HepG2 (cell line): ENCODE measurements at regions not wholly inside any gene's neighbourhood (a gene's known extent, or its start where the extent isn't known, plus 50 kb on each side); places are given as distances from the start of the nearest gene placed in this dataset.

ENCODE experiments used
- ATAC-seq: fragments of 200-7000 bp; cut with Tn5 transposase; 3 replicates; pipeline ENCODE4 v1.9.1; 2020; ENCODE audit warnings: mild to moderate bottlenecking, moderate library complexity
- BruUV-seq: library from RNA; stranded (reverse); fragments of 400-500 nt; replicated peaks from 2 replicates; lab custom pipeline; 2021; lab: Mats Ljungman, UMichigan
- CTCF ChIA-PET: fragments of 300-600 bp; formaldehyde crosslinking; extraction: SDS; loops from one replicate; lab custom pipeline; 2021; ENCODE audit warnings: low total read pairs, inconsistent platforms, low intra/inter-chr PET ratio; lab: Yijun Ruan, JAX
- POLR2A ChIA-PET: fragments of 350-600 bp; sonication (Branson Sonifier 250); formaldehyde crosslinking; loops from one replicate; lab custom pipeline; 2020; ENCODE audit warnings: antibody characterized with exemption, inconsistent platforms; lab: Yijun Ruan, JAX
- DNase-seq: peaks from one replicate; pipeline ENCODE4 v3.0.0-alpha.2; 2015; ENCODE audit warnings: low spot score
- FAIRE-seq: peaks from 3 replicates; lab custom pipeline; 2011; peaks lifted over from hg19 to GRCh38; lab: Jason Lieb, UNC
- H2AFZ ChIP-seq: one replicate; pipeline ENCODE4 v1.6.1; 2011; ENCODE audit warnings: low read length, inconsistent platforms
- H3K27ac ChIP-seq: fragments of 300-600 bp; 3 replicates; pipeline ENCODE4 v1.8.0; 2011; ENCODE audit warnings: mixed run types, mild to moderate bottlenecking, mixed read lengths, low read length, inconsistent platforms; ENCODE audit not compliant: insufficient read depth; ENCODE audit errors: extremely low read length
- H3K27me3 ChIP-seq, 2 experiments: fragments of 200-600 bp in 1 of 2; 2 replicates in 1 of 2; 3 replicates in 1 of 2; pipeline versions ENCODE4 v1.6.0 to v1.8.0; 2011; ENCODE audit warnings: low read length in 2 of 2, mild to moderate bottlenecking in 2 of 2, moderate library complexity in 2 of 2, inconsistent platforms in 1 of 2; ENCODE audit not compliant: insufficient read depth in 2 of 2, control insufficient read depth in 1 of 2
- H3K36me3 ChIP-seq, 2 experiments: fragments of 200-600 bp in 1 of 2; replicated peaks in 1 of 2; 2 replicates in 1 of 2; 3 replicates in 1 of 2; pipeline versions ENCODE4 v1.5.1 to v1.8.0; 2011; ENCODE audit warnings: low read length in 2 of 2, inconsistent platforms in 1 of 2; ENCODE audit not compliant: insufficient read depth in 2 of 2, control insufficient read depth in 1 of 2
- H3K4me1 ChIP-seq: 2 replicates; pipeline ENCODE4 v1.5.1; 2012; ENCODE audit warnings: low read length, inconsistent platforms; ENCODE audit not compliant: insufficient read depth
- H3K4me2 ChIP-seq: 2 replicates; pipeline ENCODE4 v1.6.0; 2011; ENCODE audit warnings: low read depth, low read length, inconsistent platforms
- H3K4me3 ChIP-seq, 3 experiments: fragments of 200-600 bp in 1 of 3; sonication (generic), shearing (Covaris generic) in 1 of 3; replicated peaks in 1 of 3; 2 replicates each; pipeline ENCODE4 v1.5.1; 2011 to 2016; ENCODE audit warnings: low read length in 3 of 3, inconsistent platforms in 2 of 3, low read depth in 2 of 3, mild to moderate bottlenecking in 2 of 3, control low read depth in 1 of 3, mixed read lengths in 1 of 3; ENCODE audit not compliant: insufficient read depth in 1 of 3
- H3K79me2 ChIP-seq: one replicate; pipeline ENCODE4 v1.6.1; 2011; ENCODE audit warnings: low read length, inconsistent platforms; ENCODE audit not compliant: insufficient read depth
- H3K9ac ChIP-seq: 2 replicates; pipeline ENCODE4 v1.6.0; 2011; ENCODE audit warnings: mild to moderate bottlenecking, low read depth, low read length, inconsistent platforms; ENCODE audit not compliant: insufficient read depth
- H3K9me3 ChIP-seq: 2 replicates; pipeline ENCODE4 v1.5.1; 2012; ENCODE audit warnings: mild to moderate bottlenecking, low read length
- H4K20me1 ChIP-seq: 2 replicates; pipeline ENCODE4 v1.6.0; 2011; ENCODE audit warnings: inconsistent platforms, mild to moderate bottlenecking, low read length, moderate library complexity; ENCODE audit not compliant: insufficient read depth
- CTCF ChIP-seq: sonication (generic); formaldehyde crosslinking; IDR thresholded peaks from 2 replicates; pipeline ENCODE4 v1.5.0; 2020; ENCODE audit warnings: mild to moderate bottlenecking, missing genetic modification reagents, moderate library complexity
- FOSL2 ChIP-seq: sonication (generic); formaldehyde crosslinking; IDR thresholded peaks from 2 replicates; pipeline ENCODE4 v1.4.0; 2020; ENCODE audit warnings: missing genetic modification reagents
- SMC3 ChIP-seq: IDR thresholded peaks from 2 replicates; pipeline ENCODE4 v1.6.1; 2011; ENCODE audit warnings: low read length, improper control_type of control experiment
- STAG1 ChIP-seq: sonication (generic); formaldehyde crosslinking; IDR thresholded peaks from 2 replicates; pipeline ENCODE4 v1.4.0; 2020; ENCODE audit warnings: missing genetic modification reagents
- YY1 ChIP-seq: IDR thresholded peaks from 2 replicates; pipeline ENCODE4 v1.6.1; 2011; ENCODE audit warnings: low read length, low read depth, moderate library complexity, mild to moderate bottlenecking; ENCODE audit not compliant: insufficient read depth, insufficient replicate concordance
- ZNF629 ChIP-seq: sonication (generic); formaldehyde crosslinking; conservative IDR thresholded peaks from 2 replicates; pipeline ENCODE4 v1.5.0; 2020; ENCODE audit warnings: missing genetic modification reagents
- ZNF777 ChIP-seq: sonication (generic); formaldehyde crosslinking; IDR thresholded peaks from 2 replicates; pipeline ENCODE4 v1.4.0; 2020; ENCODE audit warnings: missing genetic modification reagents
- WGBS: methylation state at CpG from one replicate; pipeline ENCODE4 v1.1.6; 2017; ENCODE audit warnings: low lambda C conversion rate; 5-methylcytosine and 5-hydroxymethylcytosine counted together
- in situ Hi-C: cut with HindIII; loops from 2 replicates; pipeline ENCODE4 v1.10.0; 2017; ENCODE audit warnings: low pct_unique_long_range_greater_than_20kb; ENCODE audit not compliant: extremely low pct_ligation_motif_present
- intact Hi-C: fragments of 100-400 bp; cut with micrococcal nuclease; formaldehyde crosslinking; loops from one replicate; pipeline ENCODE4 v1.10.0; 2022; ENCODE audit not compliant: unreplicated experiment
- TF ChIP-seq, protein P1 (sequence below): IDR thresholded peaks from 2 replicates; pipeline ENCODE4 v1.4.0; 2020; ENCODE audit warnings: mild to moderate bottlenecking, missing genetic modification reagents

DNA sequence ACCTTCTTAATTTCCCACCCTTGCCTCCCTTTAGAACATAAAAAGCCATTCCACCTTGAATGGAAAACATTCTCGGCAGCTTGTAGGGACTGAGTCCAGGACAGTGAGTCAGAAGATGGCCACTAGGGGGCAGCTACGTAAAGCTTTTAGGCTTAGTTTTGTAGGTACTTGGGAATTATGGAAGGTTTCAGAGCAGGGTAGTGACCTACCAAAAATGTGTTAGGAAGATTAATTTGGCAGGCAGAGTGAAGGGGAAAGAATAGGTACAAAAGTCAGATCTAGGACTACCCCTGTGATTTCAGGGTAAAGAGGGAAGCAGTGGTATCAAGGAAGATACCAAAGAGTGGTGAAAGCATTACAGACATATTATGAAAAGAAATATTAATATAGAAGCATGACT is 198.4 kb downstream of the NDFIP2 start:
- Histone ChIP-seq H3K27ac (no peak overlapping the region), H2AFZ (no peak overlapping the region), H4K20me1 (no peaks in the 10 kb centered on the region), H3K4me2 (no peak overlapping the region), H3K79me2 (no peaks in the 10 kb centered on the region), H3K9ac (no peak overlapping the region), H3K36me3 (no peaks in the 10 kb centered on the region), H3K27me3 (no peaks in the 10 kb centered on the region), H3K9me3 (no peaks in the 10 kb centered on the region), H3K4me3 (no peak overlapping the region), H3K4me1 (no peaks in the 10 kb centered on the region)
- ATAC-seq (peak; percentile 91), FAIRE-seq (peak; percentile 66), DNase-seq (peak; percentile 53)
- WGBS: 0% methylated on average over 2 of the region's 2 CpGs
- in situ Hi-C loops: loop anchor here (5.0 kb wide), 1 partner anchor 683 kb away; no protein-coding TSS in a partner anchor
- intact Hi-C loops: loop anchor here (1.0 to 5.0 kb wide), 2 partner anchors 663 to 683 kb away; partner anchors contain the start of gene SPRY2
- 0 out of 2 replicates have a peak, but pooled peaks have one; percentile 7 for TF ChIP-seq FOSL2 (CRISPR knock-in tag)
- TF ChIP-seq SMC3: peak; percentile 65
- TF ChIP-seq CTCF: peak; percentile 79
- no peak for TF ChIP-seq ZNF777 (CRISPR knock-in tag)
- TF ChIP-seq YY1: no peak
- TF ChIP-seq ZNF629: no peak
- TF ChIP-seq STAG1 (CRISPR knock-in tag): peak; percentile 90
- TF ChIP-seq, protein P1, sequence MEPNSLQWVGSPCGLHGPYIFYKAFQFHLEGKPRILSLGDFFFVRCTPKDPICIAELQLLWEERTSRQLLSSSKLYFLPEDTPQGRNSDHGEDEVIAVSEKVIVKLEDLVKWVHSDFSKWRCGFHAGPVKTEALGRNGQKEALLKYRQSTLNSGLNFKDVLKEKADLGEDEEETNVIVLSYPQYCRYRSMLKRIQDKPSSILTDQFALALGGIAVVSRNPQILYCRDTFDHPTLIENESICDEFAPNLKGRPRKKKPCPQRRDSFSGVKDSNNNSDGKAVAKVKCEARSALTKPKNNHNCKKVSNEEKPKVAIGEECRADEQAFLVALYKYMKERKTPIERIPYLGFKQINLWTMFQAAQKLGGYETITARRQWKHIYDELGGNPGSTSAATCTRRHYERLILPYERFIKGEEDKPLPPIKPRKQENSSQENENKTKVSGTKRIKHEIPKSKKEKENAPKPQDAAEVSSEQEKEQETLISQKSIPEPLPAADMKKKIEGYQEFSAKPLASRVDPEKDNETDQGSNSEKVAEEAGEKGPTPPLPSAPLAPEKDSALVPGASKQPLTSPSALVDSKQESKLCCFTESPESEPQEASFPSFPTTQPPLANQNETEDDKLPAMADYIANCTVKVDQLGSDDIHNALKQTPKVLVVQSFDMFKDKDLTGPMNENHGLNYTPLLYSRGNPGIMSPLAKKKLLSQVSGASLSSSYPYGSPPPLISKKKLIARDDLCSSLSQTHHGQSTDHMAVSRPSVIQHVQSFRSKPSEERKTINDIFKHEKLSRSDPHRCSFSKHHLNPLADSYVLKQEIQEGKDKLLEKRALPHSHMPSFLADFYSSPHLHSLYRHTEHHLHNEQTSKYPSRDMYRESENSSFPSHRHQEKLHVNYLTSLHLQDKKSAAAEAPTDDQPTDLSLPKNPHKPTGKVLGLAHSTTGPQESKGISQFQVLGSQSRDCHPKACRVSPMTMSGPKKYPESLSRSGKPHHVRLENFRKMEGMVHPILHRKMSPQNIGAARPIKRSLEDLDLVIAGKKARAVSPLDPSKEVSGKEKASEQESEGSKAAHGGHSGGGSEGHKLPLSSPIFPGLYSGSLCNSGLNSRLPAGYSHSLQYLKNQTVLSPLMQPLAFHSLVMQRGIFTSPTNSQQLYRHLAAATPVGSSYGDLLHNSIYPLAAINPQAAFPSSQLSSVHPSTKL: no peak
- no TSS peak for BruUV-seq
- CTCF ChIA-PET: interaction anchor here (0.7 to 2.3 kb wide), 2 partner anchors 683 to 685 kb away, joined by 3 to 15 read pairs; no protein-coding TSS in a partner anchor
- POLR2A ChIA-PET: no interaction called here
